GM18511 (cell line): ENCODE measurements at regions not wholly inside any gene's neighbourhood (a gene's known extent, or its start where the extent isn't known, plus 50 kb on each side); places are given as distances from the start of the nearest gene placed in this dataset.
"Not testable (repeated sequence)": the region's sequence is repeated elsewhere in the genome, so short reads cannot be mapped to it uniquely, and the experiment has no call there.

Source experiments
- ATAC-seq: cut with Tn5 transposase; IDR thresholded peaks from one replicate; pipeline ENCODE4 v1.9.1; 2021; ENCODE audit warnings: mild to moderate bottlenecking, moderate library complexity; ENCODE audit not compliant: unreplicated experiment

DNA sequence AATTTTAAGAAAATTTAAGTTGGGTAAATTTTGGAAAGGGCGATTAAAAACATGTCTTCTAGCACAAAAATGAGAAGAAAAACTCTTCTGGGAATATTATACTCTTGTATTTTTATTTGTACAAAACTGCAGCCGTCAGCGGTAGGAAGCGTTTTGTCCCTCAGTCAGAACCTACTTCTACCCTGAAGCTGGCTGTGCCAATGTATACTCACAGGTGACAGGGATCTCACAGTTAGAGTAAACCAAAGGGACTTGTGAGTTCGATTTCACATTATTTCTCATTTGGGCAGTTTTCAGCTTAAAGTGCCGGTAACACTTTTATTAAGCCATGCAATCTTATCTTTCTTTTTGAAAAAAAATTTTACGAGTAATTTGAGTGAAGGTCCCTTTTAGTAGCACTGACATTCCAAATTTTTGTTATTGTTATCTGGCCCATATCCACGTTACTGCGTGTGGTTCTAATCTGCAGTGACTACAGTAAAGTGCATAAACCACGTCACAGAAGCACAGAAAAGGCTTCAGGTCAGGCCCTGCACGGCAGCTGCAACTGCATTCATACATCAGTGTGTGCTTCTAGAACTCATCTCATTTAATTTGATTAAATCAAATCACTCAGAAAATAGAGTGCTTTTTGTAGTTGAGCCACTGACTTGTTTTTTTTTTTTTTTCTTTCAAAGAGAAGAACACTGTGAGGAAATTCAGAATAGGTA, 387.3 kb downstream of the LIG4 start:
- no peak for ATAC-seq

DNA sequence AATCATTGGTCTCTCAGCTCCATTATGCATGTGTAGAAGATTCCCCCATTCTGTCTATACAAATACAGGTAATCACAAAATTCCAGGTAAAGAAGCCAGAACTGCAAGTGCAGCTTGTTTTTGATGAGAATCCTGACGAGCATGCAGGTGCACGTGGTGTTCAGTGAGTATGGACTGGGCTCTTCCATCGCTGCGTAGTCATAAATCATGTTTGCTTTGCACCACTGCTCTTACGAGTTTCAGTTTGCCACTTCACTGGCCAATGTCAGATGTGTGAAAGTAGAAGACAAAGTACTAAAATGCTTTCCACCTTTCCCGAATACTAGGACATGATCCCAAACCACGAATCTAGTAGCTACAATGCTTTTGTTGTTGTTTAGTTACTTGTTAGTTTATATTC, 390.7 kb downstream of the LIG4 start:
- ATAC-seq, result no peak

DNA sequence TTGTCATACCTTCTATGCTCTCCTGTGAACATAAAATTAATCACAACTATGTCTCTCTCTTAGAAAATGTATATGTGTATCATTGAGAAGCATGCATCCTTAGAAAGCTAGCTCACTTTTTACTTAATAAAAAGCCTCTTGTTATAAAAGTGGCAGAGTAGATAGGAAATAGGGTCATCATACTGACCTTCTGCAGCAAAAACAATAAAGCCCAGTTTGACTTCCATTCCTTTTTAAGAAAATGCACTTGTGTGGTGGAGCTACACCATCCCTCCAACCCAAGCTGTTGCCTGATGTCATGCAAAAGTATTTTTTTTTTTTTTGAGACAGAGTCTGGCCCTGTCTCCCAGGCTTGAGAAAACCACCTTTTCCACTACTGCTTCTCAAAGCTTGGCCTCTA, 393.3 kb downstream of the LIG4 start:
- no peak for ATAC-seq

DNA sequence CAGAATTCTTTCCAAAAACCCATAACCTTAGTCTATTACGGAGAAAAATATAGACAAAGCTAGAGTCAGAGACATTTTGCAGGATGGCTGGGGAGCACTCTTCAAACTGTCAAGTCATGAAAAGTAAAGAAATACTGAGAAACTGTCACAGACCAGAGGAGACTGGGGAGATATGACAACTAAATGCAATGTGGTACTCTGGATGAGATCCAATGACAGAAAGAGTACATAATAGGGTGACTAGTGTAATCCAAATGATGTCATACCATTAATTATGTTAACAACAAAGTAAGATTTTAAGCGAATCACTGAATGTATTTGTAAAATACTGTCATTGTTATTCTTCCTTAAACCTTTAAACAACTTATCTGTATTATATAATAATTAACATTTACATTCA, 393.8 kb downstream of the LIG4 start:
- no peak for ATAC-seq

DNA sequence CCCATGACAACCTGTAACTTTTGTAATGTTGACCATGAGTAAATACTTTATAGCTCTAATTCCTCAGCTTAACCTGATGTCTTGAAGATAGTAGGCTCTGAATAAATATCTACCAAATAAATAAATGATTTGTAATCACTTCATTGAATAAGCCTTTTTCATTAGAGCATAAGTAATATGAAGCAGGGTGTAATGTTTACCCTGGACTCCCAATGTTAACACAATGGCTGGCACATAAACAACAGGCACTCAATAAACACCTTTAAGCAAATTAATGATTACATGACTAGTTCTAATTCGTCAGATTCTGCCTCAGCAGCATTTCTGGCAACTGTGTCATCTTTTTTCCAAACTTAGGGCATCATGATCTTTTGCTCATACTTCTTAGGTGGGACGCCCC, 396.3 kb downstream of the LIG4 start:
- ATAC-seq, result no peak

DNA sequence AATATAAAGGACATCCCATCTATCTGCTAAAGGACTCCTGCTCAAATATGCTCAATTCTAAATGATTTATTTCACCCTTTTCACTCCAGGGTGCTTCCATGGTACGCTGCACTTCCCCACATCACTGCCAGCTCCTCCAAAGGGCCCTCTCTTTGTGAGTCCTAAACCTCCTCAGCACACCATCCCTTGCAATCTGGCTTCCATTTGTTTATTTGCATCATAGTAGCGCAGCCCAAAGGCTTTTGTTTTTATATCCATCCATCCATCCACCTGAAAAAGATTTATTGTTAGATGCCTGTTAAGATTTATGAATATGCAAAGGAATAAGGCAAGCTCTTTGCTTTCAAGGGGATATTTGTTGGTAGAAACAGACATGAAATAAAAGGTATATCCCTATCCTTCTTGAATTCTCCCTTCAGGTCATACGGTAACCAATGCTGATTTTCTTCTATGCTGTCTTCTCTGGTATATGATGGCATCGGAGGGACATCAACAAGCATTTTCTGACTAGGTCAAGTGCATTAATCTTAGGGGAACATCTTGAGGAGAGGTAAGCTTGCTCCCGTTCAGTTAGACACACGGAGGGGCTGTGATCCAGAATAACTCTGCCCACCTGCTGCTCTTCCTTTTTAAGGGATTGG, 397.6 kb downstream of the LIG4 start:
- ATAC-seq, result no peak

DNA sequence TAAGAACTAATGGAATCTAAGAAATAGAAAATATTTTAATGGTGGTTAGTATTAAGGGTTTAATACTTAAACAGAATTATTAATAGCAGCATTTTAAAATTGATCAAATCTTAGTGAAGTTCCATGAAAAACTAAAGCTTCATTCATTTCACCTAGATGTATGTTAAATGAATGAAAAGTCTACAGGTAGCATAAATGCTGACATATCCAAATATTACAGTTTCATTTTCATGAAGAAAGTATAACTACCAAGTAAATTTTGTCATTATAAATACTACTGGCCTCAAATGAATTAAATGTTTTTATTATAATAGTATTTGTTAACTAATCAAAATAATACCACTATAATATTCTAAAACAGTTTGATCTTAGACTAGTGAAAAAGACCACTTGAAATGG, 403.3 kb downstream of the LIG4 start:
- ATAC-seq, result no peak

DNA sequence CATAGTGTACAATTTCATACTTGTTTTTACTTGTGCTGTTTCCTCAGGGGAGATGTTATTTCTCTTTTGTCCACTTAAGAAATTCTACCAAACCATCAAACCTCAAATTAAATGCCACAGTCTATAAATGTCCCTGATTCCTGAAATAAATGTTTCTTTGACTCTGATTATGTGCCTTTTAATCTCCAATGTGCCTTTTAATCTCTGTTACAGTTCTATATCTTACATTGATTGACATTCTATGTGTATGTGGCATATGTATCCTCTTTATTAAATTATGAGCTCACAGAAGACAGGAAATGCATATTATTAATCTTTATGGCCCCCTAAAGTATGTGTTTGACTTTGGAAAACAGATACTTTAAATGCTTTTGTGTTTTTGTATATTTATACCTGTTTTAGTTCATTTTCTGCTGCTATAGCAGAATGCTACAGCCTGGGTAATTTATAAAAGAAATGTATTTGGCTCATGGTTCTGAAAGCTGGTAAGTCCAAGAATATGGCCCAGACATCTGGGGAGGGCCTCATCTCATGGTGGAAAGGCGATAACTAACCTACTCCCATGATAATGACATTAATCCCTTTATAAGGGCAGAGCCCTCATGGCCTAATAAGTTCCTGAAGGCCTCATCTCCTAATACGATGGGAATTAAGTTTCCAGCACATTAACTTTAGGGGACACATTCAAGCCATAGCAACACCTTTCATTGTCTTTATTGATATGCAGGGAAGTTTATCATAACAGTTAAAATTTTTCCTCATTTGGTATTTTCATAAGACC, 403.9 kb downstream of the LIG4 start:
- no peak for ATAC-seq

DNA sequence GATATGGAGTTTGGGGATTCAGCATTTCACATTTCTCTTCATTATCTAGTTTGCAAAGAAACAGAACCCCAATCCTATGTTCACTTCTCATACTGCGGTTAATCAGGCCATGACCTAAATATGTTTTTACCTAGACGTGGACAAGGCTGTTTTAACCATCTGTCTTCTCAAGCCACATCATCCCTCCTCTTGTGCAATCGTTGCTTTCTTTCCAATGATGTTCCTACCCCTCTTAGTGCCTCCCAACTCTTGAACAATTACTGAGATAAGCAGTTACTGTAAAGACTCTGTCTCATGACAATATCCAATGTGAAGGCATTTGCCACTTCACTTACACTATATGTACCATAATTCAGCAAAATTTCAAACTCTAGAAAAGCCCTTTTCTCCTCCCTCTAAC, 406.2 kb downstream of the LIG4 start:
- ATAC-seq, result no peak

DNA sequence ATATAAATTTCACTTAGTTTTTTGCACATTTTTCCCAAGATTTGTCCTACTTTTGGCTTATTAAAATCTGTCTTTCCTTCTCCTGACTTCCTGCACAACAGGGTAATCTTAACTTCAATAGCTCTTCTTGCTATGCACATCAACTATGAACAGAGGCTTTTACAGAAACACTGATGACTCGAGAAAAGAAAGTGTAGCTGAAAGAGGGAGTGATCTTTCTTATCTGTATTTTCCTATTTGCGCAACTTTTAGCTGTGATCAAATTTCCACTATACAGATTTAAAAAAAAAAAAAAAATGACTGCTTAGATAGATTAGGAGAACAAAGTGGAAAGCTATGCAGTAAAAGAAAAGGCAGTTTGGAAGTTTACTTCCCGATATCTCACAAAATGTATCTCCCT, 406.9 kb downstream of the LIG4 start:
- no peak for ATAC-seq

DNA sequence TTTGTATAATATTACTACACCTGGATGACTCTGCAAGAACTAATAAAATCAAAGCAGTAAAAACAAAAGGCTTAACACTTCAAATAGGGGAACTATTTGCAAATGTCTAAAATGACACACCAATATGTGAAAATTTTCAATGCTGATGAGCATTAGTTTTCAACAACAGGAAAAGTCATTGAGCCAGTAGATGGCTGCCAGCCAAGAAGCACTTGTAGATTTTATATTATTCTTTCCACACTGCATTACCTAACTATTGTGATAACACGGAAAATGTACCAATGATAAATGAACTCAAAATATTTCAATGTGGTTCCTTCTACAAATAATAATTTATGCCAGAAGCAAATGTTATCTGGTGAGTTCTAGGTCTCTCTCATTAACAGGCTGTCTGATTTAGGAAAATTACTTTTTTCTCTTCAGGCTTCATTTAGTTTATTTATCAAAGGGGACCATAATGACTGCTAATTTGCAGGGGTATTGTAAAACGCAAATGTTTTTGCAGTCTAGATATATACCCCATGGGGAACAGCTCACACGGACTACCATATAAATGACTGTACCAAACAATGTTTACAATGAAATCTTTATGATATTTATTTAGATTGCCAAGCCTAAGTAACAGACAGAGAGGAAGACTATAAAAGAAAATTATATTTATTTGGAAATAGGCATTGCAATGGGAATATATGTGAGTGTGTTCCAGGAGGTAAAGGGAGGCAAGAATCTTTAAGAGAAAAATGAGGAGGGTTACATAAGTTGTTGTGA, 407.8 kb downstream of the LIG4 start:
- no peak for ATAC-seq

DNA sequence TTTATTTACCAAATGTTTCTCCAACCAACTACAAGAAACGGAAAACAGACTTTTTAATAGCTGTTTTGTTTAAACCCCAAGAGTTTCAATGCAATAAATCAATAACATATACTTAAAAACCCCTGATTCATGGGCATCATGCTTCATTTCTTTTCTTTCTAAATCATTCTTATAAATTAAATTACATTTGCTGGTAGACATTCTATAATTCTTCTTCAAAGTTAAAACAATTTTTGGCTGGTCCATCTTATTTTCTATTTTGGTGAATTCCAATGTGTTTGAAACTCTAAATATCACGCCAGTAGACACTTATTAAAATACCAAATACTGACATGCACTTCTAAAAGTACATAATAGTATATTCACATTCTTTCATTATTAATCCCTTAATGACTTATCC, 408.6 kb downstream of the LIG4 start:
- ATAC-seq, result no peak

DNA sequence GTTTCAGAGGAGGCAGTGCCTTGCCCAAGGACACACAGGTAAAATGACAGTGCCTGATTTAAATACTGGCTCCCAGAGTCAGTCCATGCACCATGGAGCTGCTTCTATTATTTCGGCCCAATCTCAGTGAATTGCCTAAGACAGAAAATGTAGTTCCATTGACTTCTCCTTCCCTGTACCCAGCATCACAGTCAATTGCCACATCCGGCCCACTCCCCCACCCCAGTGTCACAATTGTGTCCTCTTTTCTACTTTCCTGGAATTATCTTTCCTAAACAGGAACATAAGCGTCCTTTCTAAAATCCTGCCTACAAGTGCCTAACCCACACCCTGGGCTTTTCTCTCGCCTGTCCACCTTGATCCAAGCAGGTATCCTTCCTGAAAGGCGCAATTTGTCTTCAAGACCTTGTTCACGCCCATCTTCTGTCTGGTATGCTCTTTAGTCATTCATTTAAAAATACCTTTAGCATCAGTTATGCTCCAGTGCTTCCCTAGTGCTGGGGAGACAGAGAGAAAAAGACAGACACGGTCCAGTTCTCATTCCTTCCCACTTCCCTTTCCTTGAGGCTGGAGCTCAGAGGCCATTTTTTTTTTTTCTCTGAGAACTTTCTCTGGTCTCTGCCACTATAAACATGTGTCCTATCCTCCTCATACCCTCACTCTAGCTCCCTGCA, 411.4 kb downstream of the LIG4 start:
- ATAC-seq, result no peak

DNA sequence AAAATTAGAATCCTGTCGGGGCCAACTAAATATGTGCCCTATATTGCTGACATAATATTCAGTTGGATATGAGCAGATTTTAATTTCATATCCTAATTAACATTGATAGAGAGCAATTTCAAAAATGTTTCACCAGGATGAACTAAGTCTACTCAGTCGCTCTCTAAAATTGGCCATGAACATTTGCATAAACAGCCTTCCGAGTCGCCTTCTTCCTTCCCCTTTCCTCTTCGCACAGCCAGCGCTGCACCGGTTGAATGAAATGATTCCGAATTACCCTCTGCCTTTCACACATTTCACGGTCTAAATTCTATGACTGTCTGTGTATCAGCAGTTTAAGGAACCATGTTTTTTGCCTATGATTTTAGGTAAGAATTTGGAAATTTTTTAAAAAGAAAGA, 413.7 kb downstream of the LIG4 start:
- no peak for ATAC-seq

DNA sequence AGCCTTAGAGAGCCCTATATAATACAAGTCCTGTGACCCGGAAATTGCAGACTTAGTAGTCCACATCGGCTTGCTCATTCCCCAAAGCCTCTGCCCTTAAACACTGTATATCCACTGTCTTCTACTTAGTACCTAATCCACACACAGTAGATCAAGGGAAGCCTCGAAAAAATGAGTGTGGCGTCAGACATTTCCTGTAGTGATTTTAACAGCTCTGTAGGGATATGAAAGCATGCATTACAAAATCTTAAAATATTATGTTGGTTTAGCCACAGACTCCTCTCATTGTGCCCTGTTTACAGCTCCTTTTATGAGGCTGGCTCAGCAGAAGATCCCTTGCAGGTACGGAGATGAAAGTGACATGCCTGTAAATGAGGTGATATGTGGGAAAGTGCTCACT, 416.3 kb downstream of the LIG4 start:
- ATAC-seq, result no peak

DNA sequence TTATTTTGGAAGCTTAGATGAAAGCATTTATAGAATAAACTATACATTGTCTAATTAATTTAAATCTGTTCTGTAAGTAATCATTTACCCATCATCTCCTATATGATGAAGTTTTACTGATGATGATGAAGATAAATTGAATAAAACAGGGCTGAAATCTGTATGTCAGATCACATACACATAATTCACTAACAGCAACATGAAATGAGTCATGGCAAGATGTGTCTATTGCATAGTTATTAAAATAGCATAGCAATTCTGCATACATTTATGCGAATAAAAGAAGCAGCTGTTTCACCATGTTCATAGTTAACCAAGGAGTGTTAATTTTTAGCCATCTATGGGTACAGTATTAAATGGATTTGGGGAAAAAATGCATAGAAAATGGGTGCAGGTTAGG, 424.9 kb downstream of the LIG4 start:
- no peak for ATAC-seq

DNA sequence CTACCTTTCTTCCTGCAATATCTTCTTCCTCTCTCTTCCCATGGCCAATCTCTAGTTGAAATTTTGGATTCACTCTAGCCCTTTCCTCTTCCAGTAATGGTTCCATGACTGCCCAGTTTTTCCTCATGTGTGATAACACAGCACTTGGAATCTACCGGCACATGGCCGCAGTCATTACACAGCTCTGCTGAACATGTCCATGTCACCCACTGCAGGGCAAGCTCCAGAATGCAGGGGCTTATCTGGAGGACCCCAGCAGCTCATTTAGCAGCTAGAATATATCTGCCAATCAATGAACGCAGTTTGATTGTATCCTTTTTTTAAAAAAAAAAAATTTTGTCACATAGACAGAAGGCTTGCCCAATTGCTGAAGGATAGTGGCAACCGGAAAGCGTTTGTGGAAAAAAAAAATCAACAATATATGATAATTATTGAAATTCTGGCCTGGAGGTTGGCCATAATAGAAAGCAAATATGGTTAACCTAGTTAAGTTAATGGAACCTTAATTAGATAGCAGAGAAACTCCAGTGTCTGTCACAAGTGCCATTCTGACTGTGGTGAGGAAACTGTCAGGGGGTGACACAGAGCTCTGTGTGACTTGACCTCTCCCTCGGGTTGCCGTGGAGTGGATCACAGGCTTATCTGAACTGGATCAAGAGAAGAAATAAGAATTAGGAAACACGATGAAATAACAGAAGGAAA, 426.7 kb downstream of the LIG4 start:
- no peak for ATAC-seq

DNA sequence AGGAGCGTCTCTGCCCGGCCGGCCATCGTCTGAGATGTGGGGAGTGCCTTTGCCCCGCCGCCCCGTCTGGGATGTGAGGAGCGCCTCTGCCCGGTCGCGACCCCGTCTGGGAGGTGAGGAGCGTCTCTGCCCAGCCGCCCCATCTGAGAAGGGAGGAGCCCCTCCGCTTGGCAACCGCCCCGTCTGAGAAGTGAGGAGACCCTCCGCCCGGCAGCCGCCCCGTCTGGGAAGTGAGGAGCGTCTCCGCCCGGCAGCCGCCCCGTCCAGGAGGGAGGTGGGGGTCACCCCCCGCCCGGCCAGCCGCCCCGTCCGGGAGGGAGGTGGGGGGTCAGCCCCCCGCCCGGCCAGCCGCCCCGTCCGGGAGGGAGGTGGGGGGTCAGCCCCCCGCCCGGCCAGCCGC, 432.7 kb downstream of the LIG4 start:
- ATAC-seq, result not testable (repeated sequence)

DNA sequence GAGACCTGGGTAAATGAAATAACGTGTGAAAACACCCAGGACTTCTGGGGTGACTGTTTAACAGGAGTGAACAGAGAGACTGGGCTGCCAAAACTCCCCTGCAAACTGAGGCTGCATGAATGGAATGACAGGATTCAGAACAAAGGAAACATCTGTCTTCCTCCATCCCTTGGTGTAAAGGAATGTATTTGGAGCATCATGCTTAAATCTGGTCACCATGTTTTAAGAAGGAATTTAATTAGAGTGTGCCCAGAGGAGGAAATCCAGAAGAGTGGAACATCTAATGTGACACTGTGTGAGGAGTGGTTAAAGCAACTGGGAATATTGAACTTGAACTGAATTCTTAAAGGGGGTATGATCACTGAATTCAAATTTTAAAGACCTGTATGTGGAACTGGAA, 437.2 kb downstream of the LIG4 start:
- no peak for ATAC-seq

DNA sequence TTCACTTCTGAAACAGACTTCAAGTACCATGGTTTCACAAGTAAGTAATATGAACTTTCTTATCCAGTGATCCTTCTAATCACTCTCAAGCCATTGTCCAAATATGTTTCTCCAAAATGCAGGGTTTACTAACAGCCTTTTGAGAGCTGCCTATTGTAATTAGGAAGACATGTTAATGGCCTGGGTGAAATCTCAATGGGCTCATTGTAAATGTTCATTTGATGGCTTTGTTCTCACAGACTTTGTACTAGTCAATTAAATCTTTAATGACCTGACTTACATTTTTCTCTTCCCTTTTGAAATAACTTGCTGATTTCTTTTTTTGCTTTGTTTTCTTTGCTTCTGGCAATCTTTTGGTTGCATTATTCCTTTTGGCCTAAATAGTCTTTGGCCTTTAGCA, 444.8 kb downstream of the LIG4 start:
- ATAC-seq, result no peak
